Hematopoietic multipotent progenitor cell treated with erythropoietin and hydrocortisone succinate and interleukin-3 and kit ligand, for 8 days (in vitro differentiated cells): ENCODE measurements at regions not wholly inside any gene's neighbourhood (a gene's known extent, or its start where the extent isn't known, plus 50 kb on each side); places are given as distances from the start of the nearest gene placed in this dataset.

Source experiments
- DNase-seq: peaks from one replicate; pipeline ENCODE4 v3.0.0-alpha.2; 2015

DNA sequence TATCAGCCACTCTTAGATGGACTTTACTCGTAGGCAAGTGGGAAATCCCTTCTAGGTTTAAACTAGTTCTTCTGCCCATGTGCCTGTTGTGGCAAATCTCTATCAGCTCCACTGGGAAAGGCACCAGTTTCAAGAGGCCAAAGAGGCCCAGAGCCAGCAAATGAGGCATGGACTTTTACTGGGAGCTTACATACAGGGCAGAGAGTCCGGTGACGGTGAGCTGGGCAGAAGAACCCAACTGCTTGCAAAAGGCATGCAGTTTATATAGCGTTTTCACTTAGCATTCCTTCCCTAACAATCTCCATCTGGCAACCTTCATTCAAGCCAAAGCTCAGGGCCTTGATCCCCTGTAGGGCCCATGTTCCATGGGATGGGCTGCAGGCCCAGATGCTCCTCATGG, 93.0 kb upstream of the C3orf80 start:
- DNase-seq, result no peak

DNA sequence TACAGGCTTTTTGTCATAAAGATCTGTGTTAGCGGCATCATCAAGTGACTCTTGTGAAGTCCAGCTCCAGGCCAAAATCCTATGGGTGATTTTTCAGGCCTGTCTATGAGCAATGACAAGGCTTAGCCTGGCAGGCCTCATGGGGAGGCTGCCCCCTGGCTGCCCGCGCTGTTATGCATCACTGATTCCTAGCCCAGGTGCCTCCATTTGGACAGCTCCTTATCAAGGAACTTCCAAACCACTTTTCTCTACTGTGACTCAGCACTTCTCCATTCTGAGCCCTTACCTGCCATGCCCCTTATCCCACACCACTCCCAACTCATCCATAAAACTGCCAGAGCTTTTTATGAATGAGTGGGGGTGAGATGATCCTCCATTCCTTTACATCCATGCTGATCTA, 91.5 kb upstream of the C3orf80 start:
- DNase-seq, result peak; percentile 46

DNA sequence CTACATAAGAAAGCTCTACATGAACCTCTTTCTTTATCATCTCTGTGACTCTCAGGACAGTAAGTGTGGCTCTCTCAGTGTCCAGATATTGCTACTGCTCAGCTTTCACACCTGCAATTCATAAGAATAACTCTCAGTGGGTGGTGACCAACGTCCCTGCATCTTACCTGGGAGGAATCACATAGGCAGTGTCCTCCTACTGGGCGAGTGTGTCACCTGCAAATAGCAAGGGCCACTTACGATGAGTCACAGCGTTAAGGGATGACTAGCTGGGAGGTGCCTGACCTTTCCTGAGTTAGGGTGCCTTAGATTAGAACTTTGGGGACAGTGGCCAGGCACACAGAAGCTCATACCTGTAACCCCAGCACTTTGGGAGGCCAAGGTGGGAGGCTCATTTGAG, 90.8 kb upstream of the C3orf80 start:
- DNase-seq, result no peak

DNA sequence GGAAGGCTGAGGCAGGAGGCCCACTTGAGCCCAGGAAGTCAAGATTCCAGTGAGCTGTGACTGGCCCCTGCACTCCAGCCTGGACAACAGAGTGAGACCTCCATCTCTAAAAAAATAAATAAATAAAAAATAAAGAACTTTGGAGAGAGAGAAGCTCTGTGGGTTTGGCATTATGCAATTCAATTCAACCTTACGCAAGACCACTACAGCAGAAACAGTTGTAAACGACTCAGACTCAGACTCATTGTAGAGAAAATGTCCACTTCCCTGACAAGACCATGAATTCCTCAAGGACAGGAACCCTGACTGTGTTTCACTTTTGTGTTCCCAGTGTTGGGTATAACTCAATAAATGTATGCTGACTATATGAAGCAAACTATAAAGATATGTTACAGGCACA, 90.3 kb upstream of the C3orf80 start:
- peak; percentile 16 for DNase-seq

DNA sequence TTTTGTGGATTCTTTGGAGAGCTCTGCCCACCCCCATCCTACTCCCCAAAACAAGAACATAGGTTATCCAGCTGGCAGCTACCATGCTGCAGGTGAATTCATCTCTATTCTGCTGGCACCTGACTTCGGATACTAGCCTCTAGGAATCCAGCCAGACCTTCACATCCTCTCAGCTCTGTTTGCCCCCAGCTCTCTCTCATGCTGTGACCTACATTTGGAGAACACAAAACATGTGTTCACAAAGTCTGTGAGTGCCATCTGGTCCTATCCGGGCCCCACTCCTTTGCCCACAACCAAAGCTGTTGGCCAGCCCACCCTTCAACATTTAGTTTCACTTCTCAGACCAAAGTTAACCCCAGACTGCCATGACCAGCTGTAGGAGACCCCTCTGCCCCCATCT, 89.4 kb upstream of the C3orf80 start:
- DNase-seq, result no peak

DNA sequence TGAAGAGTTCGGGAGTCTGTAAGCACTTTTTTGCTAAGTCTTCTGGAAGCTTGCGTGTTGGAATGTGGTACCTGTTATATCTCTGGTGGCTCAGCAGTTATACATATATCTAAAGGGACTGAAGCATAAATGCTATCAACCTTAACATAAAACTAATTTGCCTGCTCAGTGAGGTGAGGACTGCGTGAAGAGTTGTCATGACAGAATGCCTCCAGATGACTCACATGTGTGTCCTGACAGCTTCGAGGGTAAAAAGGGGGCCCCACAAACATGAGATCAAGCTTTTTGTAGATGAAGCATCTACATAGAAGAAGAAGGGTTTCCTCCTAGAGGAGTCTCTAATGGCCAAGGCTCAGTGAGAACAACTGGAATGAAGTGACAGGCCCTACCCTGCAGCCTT, 88.8 kb upstream of the C3orf80 start:
- DNase-seq, result no peak

DNA sequence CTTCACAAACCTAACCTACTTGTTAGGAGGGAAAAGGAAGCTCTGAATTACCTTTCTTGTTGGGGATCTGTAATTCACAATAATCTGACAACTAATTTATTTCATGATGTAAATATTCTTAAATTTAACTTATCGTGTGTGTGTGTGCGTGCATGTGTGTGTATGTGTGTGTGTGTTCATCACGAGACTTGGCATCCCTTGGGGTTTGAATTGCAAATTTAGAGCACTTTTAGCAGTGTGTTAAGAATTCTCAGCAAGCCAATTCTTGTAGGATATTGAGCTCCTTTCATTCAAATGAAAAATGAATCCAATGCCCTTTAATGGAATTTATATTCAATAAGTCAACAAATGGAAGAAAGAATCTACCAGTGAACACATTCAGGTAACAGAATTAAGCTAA, 85.9 kb upstream of the C3orf80 start:
- no peak for DNase-seq

DNA sequence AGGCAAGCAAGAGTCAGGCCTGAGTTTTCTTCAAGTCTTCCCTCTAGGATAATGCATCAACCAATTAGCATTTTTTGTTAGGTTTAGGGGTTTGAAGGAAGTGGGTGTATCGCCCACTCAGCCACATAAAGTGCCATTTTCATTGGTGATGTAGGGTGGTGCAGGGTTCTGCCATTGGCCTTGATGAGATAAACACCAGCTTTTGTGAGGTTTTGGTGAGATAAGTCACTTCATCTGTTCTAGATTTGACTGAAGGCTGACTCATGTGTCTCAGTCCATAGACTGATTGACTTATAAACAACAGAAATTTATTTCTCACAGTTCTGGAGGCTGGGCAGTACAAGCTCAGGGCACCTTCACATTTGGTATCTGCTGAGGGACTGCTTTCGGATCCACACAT, 84.5 kb upstream of the C3orf80 start:
- DNase-seq, result peak; percentile 90

DNA sequence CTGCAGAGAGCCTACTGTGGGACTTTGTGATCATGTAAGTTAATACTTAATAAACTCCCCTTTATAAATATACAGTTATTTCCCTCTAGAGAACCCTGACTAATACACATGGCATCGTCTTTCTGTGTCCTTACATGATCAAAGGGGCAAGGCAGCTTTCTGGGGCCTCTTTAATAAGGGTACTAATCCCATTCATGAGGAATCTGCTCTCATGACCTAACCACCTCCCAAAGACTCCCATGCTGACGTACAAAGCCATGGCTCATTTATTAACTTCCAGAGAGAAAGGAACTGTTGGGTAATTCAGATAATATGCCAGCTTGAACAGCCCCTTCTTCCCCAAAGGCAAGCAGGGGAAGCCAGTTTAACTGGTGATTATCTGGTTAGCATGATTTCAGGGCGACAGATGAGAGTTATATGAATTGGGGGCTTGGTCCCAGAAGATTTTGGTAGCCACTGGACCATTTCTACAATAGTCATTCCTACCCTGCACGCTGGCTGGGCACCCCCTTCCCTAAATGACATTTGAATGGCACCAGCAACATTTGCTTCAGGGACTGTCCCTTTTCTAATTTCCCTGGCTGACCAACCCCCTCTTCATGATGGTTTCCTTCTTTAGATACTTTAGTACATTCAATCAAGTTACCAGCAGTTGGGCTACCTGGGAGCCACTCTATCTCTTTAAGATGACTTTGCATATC, 83.6 kb upstream of the C3orf80 start:
- DNase-seq, result no peak

DNA sequence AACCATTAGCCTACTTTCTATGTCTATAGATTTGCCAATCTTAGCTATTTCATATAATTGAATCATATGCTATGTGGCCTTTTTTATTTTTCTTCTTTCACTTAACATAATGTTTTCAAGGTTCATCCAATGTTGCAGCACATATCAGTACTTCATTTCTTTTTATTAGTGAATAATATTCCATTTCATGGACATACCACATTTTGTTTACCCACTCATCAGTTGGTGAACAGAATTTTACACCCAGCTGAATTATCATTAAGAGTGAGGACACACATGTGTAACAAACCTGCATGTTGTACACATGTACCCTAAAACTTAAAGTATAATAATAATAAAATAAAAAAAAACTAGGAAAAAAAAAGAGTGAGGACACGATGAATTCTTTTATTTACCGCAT, 81.7 kb upstream of the C3orf80 start:
- DNase-seq, result no peak

DNA sequence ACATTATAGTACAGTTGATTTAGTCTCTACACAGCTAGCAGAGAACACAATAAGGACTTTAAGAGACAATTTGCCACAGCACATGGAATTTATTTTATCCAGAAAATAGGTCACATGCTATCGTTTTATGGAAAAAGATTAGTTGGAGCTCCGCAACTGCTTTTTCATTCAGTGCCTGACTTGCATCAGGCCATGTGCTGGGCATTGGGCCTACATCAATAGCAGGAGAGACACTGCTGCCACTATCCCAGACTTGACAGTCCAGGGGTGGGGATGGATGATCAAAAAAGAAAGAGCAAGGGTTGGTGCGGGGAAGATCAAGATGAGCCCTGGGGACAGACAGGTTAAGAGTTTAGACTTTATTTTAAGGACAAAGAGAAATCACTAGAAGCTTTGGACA, 75.2 kb upstream of the C3orf80 start:
- DNase-seq, result no peak

DNA sequence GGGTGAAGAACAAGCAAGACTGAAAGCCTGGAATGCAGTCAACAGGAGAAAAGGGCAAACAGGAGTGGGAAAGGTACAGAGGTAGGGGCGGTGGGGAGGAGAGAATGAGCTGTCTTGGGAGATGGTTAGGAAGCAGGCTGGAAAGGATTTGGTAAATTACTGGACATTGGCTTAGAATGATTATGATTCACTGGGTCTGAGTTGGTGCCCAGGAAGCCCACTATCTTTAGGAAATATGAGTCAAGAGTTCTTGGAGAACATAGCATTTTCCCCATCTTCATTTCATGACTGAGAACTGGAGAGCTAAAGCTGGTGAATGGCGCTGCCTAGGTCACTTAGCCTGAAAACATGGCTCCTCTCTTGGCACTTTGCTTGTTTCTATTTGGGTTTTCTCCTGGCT, 74.7 kb upstream of the C3orf80 start:
- no peak for DNase-seq

DNA sequence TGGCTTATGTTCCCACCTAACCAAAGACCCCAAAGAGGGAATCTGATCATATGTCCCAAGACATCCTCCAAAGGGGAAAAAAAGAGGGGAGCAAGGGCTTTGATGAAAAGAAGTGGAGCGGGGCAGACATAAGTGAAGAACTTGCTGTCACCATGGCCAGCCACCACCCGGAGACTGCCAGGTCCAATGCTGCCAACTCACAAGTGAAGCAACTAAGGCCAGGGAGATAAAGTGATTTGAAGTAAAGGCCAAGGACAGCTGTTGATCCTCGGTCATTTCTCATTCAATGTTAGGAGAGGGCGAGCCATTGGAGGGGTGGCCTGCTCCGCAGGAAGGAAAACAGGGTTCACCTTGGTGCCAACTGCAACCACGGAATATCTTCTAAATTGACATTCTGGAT, 72.6 kb upstream of the C3orf80 start:
- DNase-seq, result no peak

DNA sequence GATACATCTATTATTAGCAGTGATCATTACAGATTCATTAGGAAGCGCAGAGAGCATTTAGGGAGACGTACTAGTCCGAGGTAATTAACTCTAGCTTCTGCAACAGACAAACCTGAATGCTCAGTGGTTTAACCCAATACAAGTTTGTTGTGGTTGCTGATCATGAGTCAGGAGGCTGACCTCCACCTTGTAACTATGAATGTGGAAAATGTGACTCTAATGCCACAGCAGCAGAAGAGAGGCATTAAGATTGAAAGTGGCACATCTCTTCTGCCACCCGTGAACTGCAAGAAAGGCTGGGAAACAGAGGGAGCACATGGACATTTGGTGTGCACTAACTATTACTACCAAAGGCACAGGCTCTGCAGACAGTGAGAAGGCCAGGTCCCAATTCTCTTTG, 71.2 kb upstream of the C3orf80 start:
- DNase-seq, result no peak

DNA sequence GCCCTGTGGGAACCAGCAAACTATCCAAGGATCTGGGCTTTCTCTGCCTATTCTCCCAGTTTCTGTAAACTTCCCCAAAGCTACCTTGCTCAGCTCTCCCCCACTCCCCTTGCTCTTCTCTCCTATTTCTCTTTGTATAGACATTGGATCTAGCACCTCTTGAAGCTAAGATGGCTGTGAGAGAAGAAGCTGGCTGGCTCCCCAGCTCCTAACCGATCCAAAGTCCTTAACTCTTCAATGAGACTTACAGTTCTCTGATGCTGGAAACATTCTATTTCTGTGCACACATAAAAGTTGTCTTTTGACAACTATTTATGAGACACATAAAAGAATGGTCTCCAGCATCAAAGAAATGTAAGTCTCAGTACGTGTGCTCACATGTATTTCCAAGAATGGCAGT, 70.6 kb upstream of the C3orf80 start:
- DNase-seq, result no peak

DNA sequence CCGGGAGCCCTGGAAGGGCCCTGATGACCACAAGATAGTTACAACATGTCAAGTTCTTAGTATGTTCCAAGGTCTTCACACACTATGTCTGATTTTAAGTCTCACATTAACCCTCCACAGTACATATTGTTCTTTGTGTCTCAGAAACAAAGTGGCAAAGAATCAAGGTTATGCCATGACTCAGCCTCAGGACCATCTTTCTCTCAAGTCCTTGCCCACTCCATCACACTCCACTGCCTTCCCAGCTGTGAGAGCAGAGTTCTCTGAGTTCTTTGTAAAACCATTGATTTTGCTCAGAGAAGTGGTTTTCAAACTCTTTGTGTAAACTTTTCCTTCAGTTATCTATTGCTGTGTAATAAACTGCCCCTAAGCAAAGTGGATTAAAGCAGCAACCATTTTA, 67.9 kb upstream of the C3orf80 start:
- no peak for DNase-seq

DNA sequence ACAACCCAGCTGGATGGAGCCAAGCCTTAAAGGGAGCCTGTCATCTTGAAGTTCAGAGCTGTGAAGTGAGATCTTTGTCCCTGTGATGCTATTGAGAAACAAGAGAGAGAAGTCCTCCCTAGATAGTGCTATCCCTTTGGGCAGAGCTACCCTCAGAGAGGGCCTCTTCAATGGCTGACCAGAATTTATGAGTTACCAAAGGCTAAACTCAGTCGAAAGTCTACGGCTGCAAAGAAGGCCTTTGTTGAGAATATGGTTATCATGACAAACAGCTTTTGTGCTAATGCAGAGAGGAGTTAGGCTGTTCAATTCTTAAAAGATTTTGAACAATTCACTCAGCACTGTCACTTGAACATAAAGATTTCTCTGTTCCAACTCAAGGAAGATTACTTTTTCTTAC, 65.9 kb upstream of the C3orf80 start:
- no peak for DNase-seq

DNA sequence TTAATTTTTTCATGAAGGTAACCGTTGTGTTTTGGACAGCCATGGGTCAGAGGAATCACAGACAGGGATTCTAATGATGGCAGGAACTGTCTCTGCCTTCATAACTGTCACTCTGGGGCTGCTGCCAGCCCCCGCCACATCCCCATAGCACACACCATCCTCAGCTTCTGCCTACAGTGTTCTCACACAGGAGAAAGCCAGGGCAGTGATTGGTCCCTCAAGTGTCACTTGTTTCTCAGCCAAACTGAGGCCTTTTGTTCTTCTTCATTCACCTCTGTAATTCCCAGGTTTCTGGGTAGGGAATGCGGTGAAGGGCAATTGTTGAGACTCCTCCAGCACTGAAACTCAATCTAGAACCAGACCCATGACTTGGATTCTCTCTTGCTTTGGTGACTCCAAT, 65.4 kb upstream of the C3orf80 start:
- no peak for DNase-seq

DNA sequence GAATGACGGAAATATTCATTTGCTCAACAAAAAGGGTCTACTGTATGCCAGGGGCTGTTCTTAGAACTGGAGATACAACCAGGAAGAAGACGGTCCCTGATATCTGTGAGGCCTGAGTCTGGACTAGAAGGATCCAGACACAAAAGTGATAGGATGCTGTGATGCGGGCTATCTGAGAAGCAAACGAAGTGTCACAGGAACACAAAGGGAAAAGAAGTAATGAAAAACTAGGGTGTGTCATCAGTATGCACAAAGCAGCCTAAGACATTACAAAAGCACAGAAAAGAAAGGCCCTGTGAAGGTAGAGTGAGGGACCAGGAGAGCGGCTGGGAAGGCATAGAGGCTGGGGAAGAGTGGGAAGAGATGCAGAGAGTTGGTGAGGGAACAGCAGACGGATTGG, 63.3 kb upstream of the C3orf80 start:
- no peak for DNase-seq

DNA sequence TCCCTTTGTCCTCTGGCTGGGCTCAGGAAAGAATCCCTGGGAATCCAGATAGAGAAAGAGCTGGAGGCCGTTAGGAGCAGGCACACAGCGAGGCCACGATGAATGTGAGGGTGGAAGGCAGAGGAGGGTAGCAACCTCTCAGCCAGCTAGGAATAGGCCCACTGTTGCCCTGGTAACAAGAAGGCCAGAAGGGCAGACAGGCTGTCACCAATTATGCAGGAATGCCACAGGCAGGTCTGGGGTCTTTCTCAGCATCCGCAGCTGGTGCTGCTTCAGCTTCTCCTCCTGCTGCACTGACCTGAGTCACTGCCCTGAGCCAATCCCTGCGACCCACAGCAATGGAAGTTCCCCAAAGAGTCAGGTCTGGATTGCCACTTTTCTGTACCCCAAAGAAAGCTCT, 62.8 kb upstream of the C3orf80 start:
- DNase-seq, result no peak

DNA sequence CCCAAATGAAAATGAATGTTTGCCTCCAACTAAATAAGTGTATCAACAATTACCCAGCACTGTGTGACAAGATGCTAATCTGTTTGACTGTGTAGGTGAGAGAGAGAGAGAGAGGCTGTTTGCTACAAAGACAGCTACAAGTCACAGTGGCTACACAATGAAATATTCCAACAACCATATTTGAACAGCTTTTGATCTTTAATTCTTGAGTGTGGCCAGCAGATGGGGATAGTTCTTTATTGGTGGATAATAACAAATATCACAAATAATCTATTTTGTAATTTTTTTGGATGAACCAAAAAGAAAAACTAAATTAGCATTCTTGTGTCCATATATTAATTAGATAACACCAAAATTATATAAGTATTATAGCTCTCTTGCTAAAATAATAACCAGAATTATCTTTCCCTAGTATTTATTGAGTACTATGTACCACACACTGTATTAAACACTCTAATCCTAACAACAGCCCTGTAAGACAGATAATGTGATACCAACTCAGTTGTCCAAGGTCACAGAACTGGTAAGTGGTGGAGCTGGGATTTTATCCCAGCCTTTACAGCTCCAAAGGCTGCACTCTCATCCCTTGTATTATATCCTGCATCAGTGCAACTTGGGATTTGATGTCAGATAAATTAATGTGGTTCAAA, 61.9 kb upstream of the C3orf80 start:
- DNase-seq, result peak; percentile 53

DNA sequence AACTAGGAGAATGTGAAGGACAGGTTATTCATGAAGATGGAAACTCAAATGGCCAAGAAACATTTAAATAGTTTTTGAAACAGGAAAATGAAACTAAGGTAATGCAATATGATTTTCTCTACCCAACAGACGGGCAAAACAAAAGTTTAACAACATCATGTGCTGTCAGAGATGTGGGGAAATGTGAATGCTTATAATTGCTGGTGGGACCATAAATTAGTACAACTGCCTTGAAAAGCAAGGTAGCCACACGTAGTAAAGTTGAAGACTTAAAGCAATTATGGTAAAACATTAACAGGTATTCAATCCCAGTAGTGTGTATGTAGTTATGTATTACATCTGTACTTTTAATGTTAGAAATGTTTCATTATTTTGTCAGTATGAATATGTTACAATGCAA, 57.0 kb upstream of the C3orf80 start:
- no peak for DNase-seq

DNA sequence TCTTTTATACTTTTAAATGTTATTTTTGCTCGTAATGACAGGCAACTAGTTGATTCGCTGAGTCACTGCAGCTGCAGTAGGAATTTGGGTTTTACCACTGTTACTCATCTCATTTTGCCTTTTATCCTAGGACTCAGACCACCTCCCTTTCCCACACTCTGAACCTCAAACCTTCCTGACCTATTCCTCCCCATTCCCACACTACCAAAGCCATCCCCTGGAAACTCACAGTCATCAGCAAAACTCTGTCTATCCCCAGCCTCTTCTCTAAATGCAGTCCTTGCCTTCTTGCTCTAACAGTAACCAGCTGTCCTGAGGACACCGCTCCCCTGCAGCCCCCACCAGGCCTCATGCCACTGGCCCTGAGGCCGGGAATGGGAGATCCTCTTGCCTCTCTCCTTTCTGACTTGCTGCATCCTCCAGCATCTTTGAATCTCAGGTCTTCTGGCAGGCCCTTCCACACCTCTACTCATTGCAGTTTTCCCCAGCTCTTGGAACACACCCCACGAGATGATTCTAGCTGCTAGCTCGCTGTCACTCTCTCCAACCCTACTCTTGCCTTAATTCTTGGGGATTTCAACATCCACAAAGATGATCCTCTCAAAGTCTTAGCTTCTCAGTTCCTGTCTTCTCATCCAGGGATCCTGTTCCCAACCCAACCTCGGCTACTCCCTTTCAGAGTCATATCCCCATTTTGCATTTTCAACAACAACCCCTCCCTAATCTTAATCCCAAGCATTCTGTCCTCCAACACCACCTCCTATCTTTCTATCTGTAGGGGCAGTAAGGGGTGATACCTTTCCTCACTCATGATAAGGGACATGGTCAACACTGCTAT, 55.9 kb upstream of the C3orf80 start:
- no peak for DNase-seq
